GM19463 (cell line): ENCODE measurements at regions not wholly inside any gene's neighbourhood (a gene's known extent, or its start where the extent isn't known, plus 50 kb on each side); places are given as distances from the start of the nearest gene placed in this dataset.
"Not testable (repeated sequence)": the region's sequence is repeated elsewhere in the genome, so short reads cannot be mapped to it uniquely, and the experiment has no call there.

Source experiments
- ATAC-seq: cut with Tn5 transposase; IDR thresholded peaks from one replicate; pipeline ENCODE4 v1.9.1; 2021; ENCODE audit warnings: mild to moderate bottlenecking, moderate library complexity; ENCODE audit not compliant: unreplicated experiment

GRCh38 chr4:161329852-161330251 is 833.9 kb downstream of the FSTL5 start:
- ATAC-seq, result no peak

GRCh38 chr4:161321706-161322105 is 842.1 kb downstream of the FSTL5 start:
- ATAC-seq, result no peak

- peak; percentile 91 for ATAC-seq
These were observed 843.4 kb downstream of the FSTL5 start for GRCh38 chr4:161320377-161320776.

DNA sequence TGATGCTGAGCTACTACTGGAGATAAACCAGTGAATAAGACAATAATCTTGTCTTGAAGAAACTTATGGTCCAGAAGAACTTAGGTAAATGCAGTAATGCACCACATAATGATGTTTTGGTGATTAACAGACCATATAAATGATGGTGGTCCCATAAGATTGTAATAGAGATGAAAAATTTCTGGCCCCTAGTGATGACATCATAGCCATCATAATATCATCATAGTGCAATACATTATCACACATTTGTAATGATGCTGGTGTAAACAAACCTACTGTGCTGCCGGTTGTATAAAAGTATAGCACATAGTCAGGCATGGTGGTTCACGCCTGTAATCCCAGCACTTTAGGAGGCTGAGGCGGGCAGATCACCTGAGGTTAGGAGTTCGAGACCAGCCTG is 846.8 kb downstream of the FSTL5 start:
- ATAC-seq, result no peak

DNA sequence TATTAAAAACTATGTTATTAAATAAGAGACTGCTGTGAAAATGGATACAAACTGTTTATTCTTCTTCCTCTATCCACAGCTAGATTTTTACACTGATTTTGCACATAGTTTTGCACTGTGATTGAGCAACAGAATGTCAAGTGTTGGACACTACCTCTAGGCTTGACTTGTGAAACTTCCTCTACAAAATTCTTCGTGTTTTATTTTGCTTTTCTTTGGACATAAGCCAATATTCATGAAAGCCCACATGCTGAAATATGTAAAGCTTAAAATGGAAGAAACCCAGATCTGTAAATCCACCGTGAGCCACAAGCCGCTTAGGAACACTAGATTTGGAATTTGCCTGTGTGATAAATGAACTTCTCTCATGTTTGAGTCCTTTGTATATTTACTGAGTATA is 849.4 kb downstream of the FSTL5 start:
- no peak for ATAC-seq

DNA sequence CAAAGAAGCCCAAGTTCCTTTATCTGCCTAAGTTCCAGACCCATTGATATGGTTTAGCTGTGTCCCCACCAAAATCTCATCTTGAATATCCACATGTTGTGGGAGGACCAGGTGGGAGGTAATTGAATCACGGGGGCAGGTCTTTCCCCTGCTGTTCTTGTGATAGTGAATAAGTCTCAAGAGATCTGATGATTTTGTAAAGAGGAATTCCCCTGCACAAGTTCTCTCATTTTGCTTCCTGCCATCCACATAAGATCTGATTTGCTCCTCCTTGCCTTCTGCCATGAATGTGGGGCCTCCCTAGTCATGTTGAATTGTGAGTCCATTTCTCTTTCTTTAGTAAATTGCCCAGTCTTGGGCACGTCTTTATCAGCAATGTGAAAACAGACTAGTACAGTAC is 860.2 kb downstream of the FSTL5 start:
- no peak for ATAC-seq

DNA sequence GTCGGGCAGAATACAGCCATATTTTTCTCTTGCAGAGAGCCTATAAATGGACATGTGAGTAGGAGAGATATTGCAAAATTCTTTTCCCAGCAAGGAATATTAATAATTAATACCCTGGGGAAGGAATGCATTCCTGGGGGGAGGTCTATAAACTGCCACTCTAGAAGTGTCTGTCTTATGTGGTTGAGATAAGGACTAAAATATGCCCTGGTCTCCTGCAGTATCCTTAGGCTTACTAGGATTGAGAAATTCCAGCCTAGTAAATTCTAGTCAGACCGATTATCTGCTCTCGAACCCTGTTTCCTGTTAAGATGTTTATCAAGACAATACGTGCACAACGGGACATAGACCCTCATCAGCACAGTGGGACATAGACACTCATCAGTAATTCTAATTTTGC is 872.6 kb downstream of the FSTL5 start:
- no peak for ATAC-seq

GRCh38 chr4:161287678-161288352 is 876.0 kb downstream of the FSTL5 start:
- no peak for ATAC-seq

DNA sequence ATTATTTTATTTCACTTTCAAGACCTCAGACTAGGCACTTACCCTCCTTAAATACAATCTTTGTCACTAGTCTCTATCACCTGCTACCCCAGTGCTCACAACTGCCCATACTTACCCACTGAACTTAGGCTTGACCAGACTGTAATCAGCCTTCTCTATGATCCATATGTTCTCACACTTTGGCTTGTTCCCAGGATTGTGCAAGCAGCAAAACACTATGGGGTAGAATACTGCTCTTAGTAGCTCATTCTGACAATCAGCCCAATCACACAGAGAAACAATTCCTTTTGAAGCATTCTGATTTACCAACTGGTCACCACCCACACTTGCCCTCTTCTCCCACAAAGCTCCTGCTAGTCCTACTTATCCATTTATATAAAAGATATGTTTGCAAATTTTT is 878.3 kb downstream of the FSTL5 start:
- no peak for ATAC-seq

DNA sequence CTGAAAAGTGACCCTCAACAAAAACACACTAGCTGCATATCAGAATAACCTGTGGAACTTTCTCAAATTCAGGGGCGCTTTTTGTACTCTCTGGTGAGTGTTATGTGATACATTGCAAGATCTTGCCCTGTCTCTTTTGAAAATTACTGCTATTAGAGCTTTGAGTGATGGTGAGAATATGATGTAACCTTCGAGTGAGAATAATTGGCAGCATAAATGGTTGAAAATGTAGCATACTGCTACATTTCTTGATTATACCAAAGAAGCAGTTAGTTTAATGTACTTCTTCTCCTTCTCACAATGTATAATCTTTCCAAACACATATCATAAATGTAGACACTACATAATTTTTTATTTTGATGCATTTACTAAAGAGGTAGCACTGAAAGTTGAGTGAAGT is 882.9 kb downstream of the FSTL5 start:
- no peak for ATAC-seq

DNA sequence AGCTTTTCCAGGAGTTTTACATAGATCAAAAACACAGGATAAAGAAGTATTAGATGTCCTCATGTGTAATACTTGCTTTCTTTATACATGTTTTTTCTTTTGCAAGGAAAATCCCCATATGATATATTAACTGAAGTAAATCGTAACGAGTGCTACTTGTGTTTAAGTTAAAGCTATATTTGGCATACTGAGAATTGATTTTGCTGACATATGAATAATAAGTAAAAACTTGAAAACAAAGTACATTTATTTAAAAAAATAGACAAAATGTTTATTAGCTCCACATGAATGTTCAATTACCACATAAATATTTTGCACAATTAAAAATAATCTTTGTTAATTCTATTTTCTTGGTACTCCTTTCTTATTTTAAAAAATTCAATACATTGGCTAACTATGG is 884.7 kb downstream of the FSTL5 start:
- ATAC-seq, result no peak

GRCh38 chr4:161277150-161277787 is 886.5 kb downstream of the FSTL5 start:
- not testable (repeated sequence) for ATAC-seq

- no peak for ATAC-seq
These were observed 890.2 kb downstream of the FSTL5 start for GRCh38 chr4:161273607-161274006.

GRCh38 chr4:161260819-161261218 is 903.0 kb downstream of the FSTL5 start:
- no peak for ATAC-seq

GRCh38 chr4:161256716-161257115 is 907.1 kb downstream of the FSTL5 start:
- no peak for ATAC-seq

- ATAC-seq, result no peak
These were observed 907.6 kb downstream of the FSTL5 start for GRCh38 chr4:161256172-161256571.

GRCh38 chr4:161254375-161254774 is 909.4 kb downstream of the FSTL5 start:
- ATAC-seq, result no peak

- ATAC-seq, result peak; percentile 65
These were observed 911.2 kb downstream of the FSTL5 start for GRCh38 chr4:161252520-161253141.

- no peak for ATAC-seq
These were observed 913.9 kb downstream of the FSTL5 start for GRCh38 chr4:161249779-161250440.

DNA sequence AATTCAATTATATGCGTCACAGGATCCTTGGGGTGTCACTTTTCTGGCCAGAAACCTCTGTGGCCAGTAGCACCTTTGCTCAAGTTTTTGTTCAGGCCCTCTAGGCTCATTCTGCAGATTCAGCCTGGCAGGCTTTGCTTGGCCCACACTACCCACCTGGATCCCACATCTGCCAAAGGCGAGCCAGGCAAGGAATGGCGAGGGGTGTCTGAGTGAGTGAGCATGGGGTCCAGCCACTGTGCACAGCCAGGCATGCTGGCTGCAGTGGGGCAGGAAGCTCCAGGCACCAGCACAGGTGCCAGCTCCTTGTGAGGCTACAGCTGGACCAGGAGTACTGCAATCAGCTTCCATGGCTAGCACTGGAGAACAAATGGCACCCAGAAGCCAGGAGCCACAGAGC is 914.9 kb downstream of the FSTL5 start:
- no peak for ATAC-seq

DNA sequence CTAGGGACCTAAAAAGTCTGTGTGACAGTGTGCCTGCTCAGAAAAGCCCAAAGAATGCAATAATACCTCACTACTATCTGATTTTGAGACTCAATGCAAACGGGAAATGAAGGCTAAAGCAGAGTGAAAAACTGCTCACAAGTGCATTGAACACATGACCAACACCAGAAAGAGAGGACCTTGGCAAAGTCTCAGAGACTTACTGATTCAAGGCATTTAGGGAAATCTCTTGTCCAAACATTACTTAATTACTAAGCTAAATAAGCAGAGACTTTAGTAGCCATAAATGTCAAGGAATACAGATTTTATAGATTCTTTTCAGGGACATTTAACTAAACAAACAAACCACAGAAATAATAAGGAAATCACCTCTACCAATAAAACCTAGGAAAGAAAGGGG is 916.0 kb downstream of the FSTL5 start:
- no peak for ATAC-seq

DNA sequence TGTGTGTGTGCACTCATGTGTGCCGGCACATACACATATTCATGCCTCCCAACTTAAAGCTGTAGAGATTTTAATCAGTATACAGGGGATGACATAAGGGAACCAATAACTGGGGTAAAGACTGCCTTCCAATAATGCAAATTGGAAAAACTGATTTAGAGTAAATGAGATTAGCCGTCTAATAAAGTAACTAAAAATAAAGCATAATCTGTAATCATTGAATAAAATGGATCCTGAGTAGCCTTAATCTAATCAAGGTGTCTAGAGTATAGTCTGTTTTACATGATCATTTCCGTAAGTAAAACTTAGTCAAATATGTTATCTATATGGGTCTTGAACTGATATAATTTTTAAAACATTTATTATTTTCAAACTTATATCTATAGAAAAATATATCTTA is 925.8 kb downstream of the FSTL5 start:
- ATAC-seq, result no peak
